Activated CD4-positive, alpha-beta T cell treated with anti-CD3 and anti-CD28 coated beads for 36 hours (primary cell): ENCODE measurements at regions not wholly inside any gene's neighbourhood (a gene's known extent, or its start where the extent isn't known, plus 50 kb on each side); places are given as distances from the start of the nearest gene placed in this dataset.
"Not testable (repeated sequence)": the region's sequence is repeated elsewhere in the genome, so short reads cannot be mapped to it uniquely, and the experiment has no call there.

Experiments used
- ATAC-seq: fragments of 200-7000 bp; cut with Tn5 transposase; one replicate; pipeline ENCODE4 v1.10.0; 2021; ENCODE audit warnings: mild to moderate bottlenecking, moderate library complexity
- CTCF ChIA-PET: fragments of 350-600 bp; sonication (Branson Sonifier 250); formaldehyde crosslinking; loops from one replicate; lab custom pipeline; 2021; ENCODE audit warnings: antibody characterized with exemption; lab: Charles Lee
- POLR2A ChIA-PET: fragments of 350-600 bp; sonication (Branson Sonifier 250); formaldehyde crosslinking; loops from one replicate; lab custom pipeline; 2021; ENCODE audit warnings: antibody characterized with exemption, inconsistent platforms; lab: Charles Lee
- DNase-seq: peaks from one replicate; pipeline ENCODE4 v3.0.0-alpha.2; 2020
- H3K27ac Mint-ChIP-seq: one replicate; pipeline ENCODE4 v1.8.0; 2021; ENCODE audit warnings: mixed read lengths
- H3K27me3 Mint-ChIP-seq: one replicate; pipeline ENCODE4 v1.8.0; 2021; ENCODE audit warnings: mixed read lengths
- H3K36me3 Mint-ChIP-seq: one replicate; pipeline ENCODE4 v1.8.0; 2021; ENCODE audit warnings: low read depth, mixed read lengths
- H3K4me1 Mint-ChIP-seq: one replicate; pipeline ENCODE4 v1.8.0; 2021; ENCODE audit warnings: mixed read lengths
- H3K4me3 Mint-ChIP-seq: one replicate; pipeline ENCODE4 v1.8.0; 2021; ENCODE audit warnings: mild to moderate bottlenecking, moderate library complexity, mixed read lengths
- H3K9me3 Mint-ChIP-seq: one replicate; pipeline ENCODE4 v1.8.0; 2021; ENCODE audit warnings: low read depth, mixed read lengths
- intact Hi-C, 2 experiments: fragments of 100-400 bp; cut with DNase I in 1 of 2; cut with micrococcal nuclease in 1 of 2; formaldehyde crosslinking; loops; one replicate each; pipeline versions ENCODE4 v1.14.2 to v1.15.1; 2022 to 2024; cut with DNase I, micrococcal nuclease

- POLR2A ChIA-PET: no interaction called here
- ATAC-seq (no peak), DNase-seq (no peak)
- CTCF ChIA-PET: no interaction called here
- Mint-ChIP-seq H3K27me3 (peaks cover 23% of the 10 kb centered on the region), H3K27ac (no peak overlapping the region), H3K9me3 (no peaks in the 10 kb centered on the region), H3K4me3 (no peak overlapping the region), H3K36me3 (no peaks in the 10 kb centered on the region), H3K4me1 (no peaks in the 10 kb centered on the region)
- intact Hi-C loops: no loop called here
These were observed 88.9 kb upstream of the SERPINE2 start for GRCh38 chr2:224127871-224128501.

- POLR2A ChIA-PET: no interaction called here
- CTCF ChIA-PET: interaction anchor here (1.4 kb wide), 1 partner anchor 158 kb away, joined by 5 read pairs; no protein-coding TSS in a partner anchor
- Mint-ChIP-seq H3K27ac (no peak overlapping the region), H3K36me3 (no peaks in the 10 kb centered on the region), H3K4me1 (no peaks in the 10 kb centered on the region), H3K27me3 (peaks cover 14% of the 10 kb centered on the region), H3K4me3 (no peak overlapping the region), H3K9me3 (no peaks in the 10 kb centered on the region)
- ATAC-seq (no peak), DNase-seq (no peak)
- intact Hi-C loops: no loop called here
These were observed 87.4 kb upstream of the SERPINE2 start for GRCh38 chr2:224126440-224126839.

GRCh38 chr2:224126003-224126402 lies 86.9 kb upstream of the SERPINE2 start:
- H3K27me3 Mint-ChIP-seq: peaks cover 12% of the 10 kb centered on the region
- intact Hi-C loops: no loop called here

GRCh38 chr2:224122542-224122941 lies 83.5 kb upstream of the SERPINE2 start:
- CTCF ChIA-PET: no interaction called here
- no peaks in the 10 kb centered on the region for H3K4me1 Mint-ChIP-seq
- POLR2A ChIA-PET: no interaction called here
- DNase-seq (no peak), ATAC-seq (no peak)
- H3K9me3 Mint-ChIP-seq: peaks cover 5% of the 10 kb centered on the region
- intact Hi-C loops: no loop called here
- H3K36me3 Mint-ChIP-seq: no peaks in the 10 kb centered on the region
- H3K4me3 Mint-ChIP-seq: no peak overlapping the region
- H3K27ac Mint-ChIP-seq: no peak overlapping the region
- H3K27me3 Mint-ChIP-seq: peaks cover 10% of the 10 kb centered on the region

More at GRCh38 chr2:224126003-224126402, 86.9 kb upstream of the SERPINE2 start:
- no peak for ATAC-seq
- Mint-ChIP-seq H3K9me3 (no peaks in the 10 kb centered on the region), H3K4me1 (no peaks in the 10 kb centered on the region), H3K27ac (no peak overlapping the region), H3K36me3 (no peaks in the 10 kb centered on the region), H3K4me3 (no peak overlapping the region)
- DNase-seq: no peak
- ChIA-PET CTCF (interaction anchor here (1.4 kb wide), 2 partner anchors 132 to 159 kb away, joined by 5 to 6 read pairs; no protein-coding TSS in a partner anchor), POLR2A (no interaction called here)

- Mint-ChIP-seq H3K9me3 (peaks cover 5% of the 10 kb centered on the region), H3K4me3 (no peak overlapping the region), H3K27me3 (peaks cover 9% of the 10 kb centered on the region), H3K36me3 (no peaks in the 10 kb centered on the region), H3K27ac (no peak overlapping the region), H3K4me1 (no peaks in the 10 kb centered on the region)
- intact Hi-C loops: no loop called here
- no peak for ATAC-seq
- ChIA-PET POLR2A (no interaction called here), CTCF (interaction anchor here (1.2 kb wide), 1 partner anchor 10 kb away, joined by 3 read pairs; no protein-coding TSS in a partner anchor)
- DNase-seq: no peak
These were observed 82.5 kb upstream of the SERPINE2 start for GRCh38 chr2:224121406-224122067.

- ATAC-seq (no peak), DNase-seq (no peak)
- H3K9me3 Mint-ChIP-seq: peaks cover 5% of the 10 kb centered on the region
- H3K4me3 Mint-ChIP-seq: no peak overlapping the region
- no peaks in the 10 kb centered on the region for H3K4me1 Mint-ChIP-seq
- intact Hi-C loops: no loop called here
- no peaks in the 10 kb centered on the region for H3K36me3 Mint-ChIP-seq
- ChIA-PET CTCF (interaction anchor here (1.2 kb wide), 1 partner anchor 9 kb away, joined by 3 read pairs; no protein-coding TSS in a partner anchor), POLR2A (no interaction called here)
- H3K27me3 Mint-ChIP-seq: peaks cover 9% of the 10 kb centered on the region
- no peak overlapping the region for H3K27ac Mint-ChIP-seq
These were observed 81.9 kb upstream of the SERPINE2 start for GRCh38 chr2:224120986-224121385.

GRCh38 chr2:224119846-224120245 lies 80.8 kb upstream of the SERPINE2 start:
- CTCF ChIA-PET, H3K27ac Mint-ChIP-seq, POLR2A ChIA-PET, ATAC-seq, H3K4me3 Mint-ChIP-seq, H3K9me3 Mint-ChIP-seq, intact Hi-C loops, DNase-seq, H3K36me3 Mint-ChIP-seq, H3K4me1 Mint-ChIP-seq, H3K27me3 Mint-ChIP-seq: not testable (repeated sequence)

GRCh38 chr2:224114428-224114827 lies 75.3 kb upstream of the SERPINE2 start:
- no peak for ATAC-seq
- peaks cover 15% of the 10 kb centered on the region for H3K27me3 Mint-ChIP-seq
- H3K4me1 Mint-ChIP-seq: no peaks in the 10 kb centered on the region
- intact Hi-C loops: no loop called here
- no peaks in the 10 kb centered on the region for H3K36me3 Mint-ChIP-seq
- no peak overlapping the region for H3K27ac Mint-ChIP-seq
- peaks cover 12% of the 10 kb centered on the region for H3K9me3 Mint-ChIP-seq
- ChIA-PET CTCF (no interaction called here), POLR2A (no interaction called here)
- no peak overlapping the region for H3K4me3 Mint-ChIP-seq
- DNase-seq: no peak

GRCh38 chr2:224113930-224114329 lies 74.8 kb upstream of the SERPINE2 start:
- POLR2A ChIA-PET, intact Hi-C loops, CTCF ChIA-PET, H3K9me3 Mint-ChIP-seq, H3K27ac Mint-ChIP-seq, H3K4me1 Mint-ChIP-seq, H3K4me3 Mint-ChIP-seq, DNase-seq, ATAC-seq, H3K36me3 Mint-ChIP-seq: not testable (repeated sequence)
- H3K27me3 Mint-ChIP-seq: peaks cover 15% of the 10 kb centered on the region

- ATAC-seq: no peak
- H3K4me1 Mint-ChIP-seq: no peaks in the 10 kb centered on the region
- intact Hi-C loops: no loop called here
- POLR2A ChIA-PET: no interaction called here
- no peak overlapping the region for H3K4me3 Mint-ChIP-seq
- H3K27me3 Mint-ChIP-seq: peaks cover 15% of the 10 kb centered on the region
- no peak for DNase-seq
- CTCF ChIA-PET: interaction anchor here (1.0 kb wide), 1 partner anchor 10 kb away, joined by 3 read pairs; no protein-coding TSS in a partner anchor
- no peak overlapping the region for H3K27ac Mint-ChIP-seq
- H3K9me3 Mint-ChIP-seq: peaks cover 7% of the 10 kb centered on the region
- no peaks in the 10 kb centered on the region for H3K36me3 Mint-ChIP-seq
These were observed 72.5 kb upstream of the SERPINE2 start for GRCh38 chr2:224111576-224111975.

- POLR2A ChIA-PET: no interaction called here
- H3K27ac Mint-ChIP-seq: no peak overlapping the region
- no peak overlapping the region for H3K4me3 Mint-ChIP-seq
- H3K4me1 Mint-ChIP-seq: no peaks in the 10 kb centered on the region
- intact Hi-C loops: no loop called here
- H3K9me3 Mint-ChIP-seq: peaks cover 7% of the 10 kb centered on the region
- peaks cover 15% of the 10 kb centered on the region for H3K27me3 Mint-ChIP-seq
- H3K36me3 Mint-ChIP-seq: no peaks in the 10 kb centered on the region
- no peak for ATAC-seq
- DNase-seq: no peak
- CTCF ChIA-PET: interaction anchor here (0.6 to 1.2 kb wide), 2 partner anchors 14 to 117 kb away, joined by 3 to 6 read pairs; no protein-coding TSS in a partner anchor
These were observed 71.7 kb upstream of the SERPINE2 start for GRCh38 chr2:224110811-224111210.

- H3K27me3 Mint-ChIP-seq: peaks cover 12% of the 10 kb centered on the region
- POLR2A ChIA-PET: no interaction called here
- intact Hi-C loops: no loop called here
These were observed 70.7 kb upstream of the SERPINE2 start for GRCh38 chr2:224109751-224110150.

More at GRCh38 chr2:224109751-224110150, 70.7 kb upstream of the SERPINE2 start:
- H3K4me1 Mint-ChIP-seq: no peaks in the 10 kb centered on the region
- ATAC-seq: no peak
- DNase-seq: no peak
- H3K27ac Mint-ChIP-seq: no peak overlapping the region
- H3K9me3 Mint-ChIP-seq: peaks cover 7% of the 10 kb centered on the region
- CTCF ChIA-PET: interaction anchor here (1.2 kb wide), 1 partner anchor 116 kb away, joined by 6 read pairs; no protein-coding TSS in a partner anchor
- H3K4me3 Mint-ChIP-seq: no peak overlapping the region
- no peaks in the 10 kb centered on the region for H3K36me3 Mint-ChIP-seq
